HS-27A (cell line): ENCODE measurements at regions not wholly inside any gene's neighbourhood (a gene's known extent, or its start where the extent isn't known, plus 50 kb on each side); places are given as distances from the start of the nearest gene placed in this dataset.
"Not testable (repeated sequence)": the region's sequence is repeated elsewhere in the genome, so short reads cannot be mapped to it uniquely, and the experiment has no call there.

Experiments
- DNase-seq: peaks from one replicate; pipeline ENCODE4 v3.0.0-alpha.2; 2012; ENCODE audit warnings: low read depth, missing footprints

GRCh38 chr3:65303431-65303830, 615.6 kb upstream of the ADAMTS9 start:
- no peak for DNase-seq

- no peak for DNase-seq
These were observed 603.8 kb upstream of the ADAMTS9 start for GRCh38 chr3:65291448-65292125.

GRCh38 chr3:65288776-65289175, 601.0 kb upstream of the ADAMTS9 start:
- DNase-seq, result no peak

- no peak for DNase-seq
These were observed 598.2 kb upstream of the ADAMTS9 start for GRCh38 chr3:65285956-65286355.

- no peak for DNase-seq
These were observed 597.2 kb upstream of the ADAMTS9 start for GRCh38 chr3:65284961-65285360.

GRCh38 chr3:65284546-65284945, 596.7 kb upstream of the ADAMTS9 start:
- DNase-seq, result no peak

- no peak for DNase-seq
These were observed 591.5 kb upstream of the ADAMTS9 start for GRCh38 chr3:65279225-65279782.

GRCh38 chr3:65277798-65278197, 590.0 kb upstream of the ADAMTS9 start:
- DNase-seq, result no peak

GRCh38 chr3:65276551-65276950, 588.8 kb upstream of the ADAMTS9 start:
- no peak for DNase-seq

GRCh38 chr3:65268426-65268825, 580.6 kb upstream of the ADAMTS9 start:
- DNase-seq, result no peak

GRCh38 chr3:65265942-65266590, 578.3 kb upstream of the ADAMTS9 start:
- no peak for DNase-seq

- no peak for DNase-seq
These were observed 577.7 kb upstream of the ADAMTS9 start for GRCh38 chr3:65265511-65265910.

GRCh38 chr3:65262548-65262947, 574.7 kb upstream of the ADAMTS9 start:
- DNase-seq, result no peak

- no peak for DNase-seq
These were observed 572.1 kb upstream of the ADAMTS9 start for GRCh38 chr3:65259946-65260345.

- DNase-seq, result not testable (repeated sequence)
These were observed 565.1 kb upstream of the ADAMTS9 start for GRCh38 chr3:65252914-65253313.

GRCh38 chr3:65252266-65252665, 564.5 kb upstream of the ADAMTS9 start:
- DNase-seq, result no peak

GRCh38 chr3:65251375-65251774, 563.6 kb upstream of the ADAMTS9 start:
- DNase-seq, result no peak

GRCh38 chr3:65246561-65246960, 558.8 kb upstream of the ADAMTS9 start:
- no peak for DNase-seq

GRCh38 chr3:65245133-65246063, 557.6 kb upstream of the ADAMTS9 start:
- DNase-seq, result no peak

- DNase-seq, result no peak
These were observed 552.6 kb upstream of the ADAMTS9 start for GRCh38 chr3:65240366-65240765.

GRCh38 chr3:65238652-65239051, 550.9 kb upstream of the ADAMTS9 start:
- DNase-seq, result no peak

- DNase-seq, result no peak
These were observed 546.7 kb upstream of the ADAMTS9 start for GRCh38 chr3:65234499-65234898.
